ENCODE measurements at regions not wholly inside any gene's neighbourhood (a gene's known extent, or its start where the extent isn't known, plus 50 kb on each side); places are given as distances from the start of the nearest gene placed in this dataset.

- in situ Hi-C loops (cut with HindIII; ENCODE audit: extremely low pct_ligation_motif_present, low pct_unique_long_range_greater_than_20kb): no loop called here
- intact Hi-C loops (cut with micrococcal nuclease; ENCODE audit: unreplicated experiment): no loop called here
- POLR2A ChIA-PET: no interaction called here
- Histone ChIP-seq H3K9ac (ENCODE audit: insufficient read depth, low read depth, low read length) (no peak overlapping the region), H3K79me2 (ENCODE audit: insufficient read depth, low read length) (no peaks in the 10 kb centered on the region), H3K4me3 (replicated peaks in 1 of 3; ENCODE audit: insufficient read depth in 1 of 3, low read depth in 2 of 3, low read length in 3 of 3) (no peak overlapping the region), H3K36me3 (replicated peaks in 1 of 2; ENCODE audit: control insufficient read depth in 1 of 2, insufficient read depth in 2 of 2, low read length in 2 of 2) (no peaks in the 10 kb centered on the region), H3K4me1 (ENCODE audit: insufficient read depth, low read length) (no peaks in the 10 kb centered on the region), H3K27me3 (ENCODE audit: control insufficient read depth in 1 of 2, insufficient read depth in 2 of 2, low read length in 2 of 2) (no peaks in the 10 kb centered on the region; a peak in 1 of 5 replicates), H2AFZ (ENCODE audit: low read length) (no peak overlapping the region), H3K27ac (ENCODE audit: extremely low read length, insufficient read depth, low read length) (no peak overlapping the region), H4K20me1 (ENCODE audit: insufficient read depth, low read length) (no peaks in the 10 kb centered on the region), H3K4me2 (ENCODE audit: low read depth, low read length) (no peak overlapping the region), H3K9me3 (ENCODE audit: low read length) (no peaks in the 10 kb centered on the region)
- ATAC-seq (no peak), DNase-seq (ENCODE audit: low spot score) (no peak), FAIRE-seq (no peak)
- BruUV-seq (replicated peaks): no TSS peak
- WGBS (ENCODE audit: low lambda C conversion rate): 62% methylated on average over 6 of the region's 7 CpGs
- no peak for TF ChIP-seq MED1 (CRISPR knock-in tag; IDR thresholded peaks at IDR 0.05)
- CTCF ChIA-PET (ENCODE audit: low intra/inter-chr PET ratio, low total read pairs): no interaction called here
Measured at GRCh38 chr10:94183666-94184264, 179.0 kb downstream of the NOC3L start.

- Histone ChIP-seq H2AFZ (ENCODE audit: low read length) (no peak overlapping the region), H3K27ac (ENCODE audit: extremely low read length, insufficient read depth, low read length) (no peak overlapping the region), H3K36me3 (replicated peaks in 1 of 2; ENCODE audit: control insufficient read depth in 1 of 2, insufficient read depth in 2 of 2, low read length in 2 of 2) (no peaks in the 10 kb centered on the region), H3K9me3 (ENCODE audit: low read length) (no peaks in the 10 kb centered on the region), H3K4me1 (ENCODE audit: insufficient read depth, low read length) (no peaks in the 10 kb centered on the region), H3K4me2 (ENCODE audit: low read depth, low read length) (no peak overlapping the region), H3K27me3 (ENCODE audit: control insufficient read depth in 1 of 2, insufficient read depth in 2 of 2, low read length in 2 of 2) (no peaks in the 10 kb centered on the region; a peak in 1 of 5 replicates), H3K9ac (ENCODE audit: insufficient read depth, low read depth, low read length) (no peak overlapping the region), H3K4me3 (replicated peaks in 1 of 3; ENCODE audit: insufficient read depth in 1 of 3, low read depth in 2 of 3, low read length in 3 of 3) (no peak overlapping the region), H3K79me2 (ENCODE audit: insufficient read depth, low read length) (no peaks in the 10 kb centered on the region), H4K20me1 (ENCODE audit: insufficient read depth, low read length) (no peaks in the 10 kb centered on the region)
- FAIRE-seq (no peak), DNase-seq (ENCODE audit: low spot score) (no peak), ATAC-seq (no peak)
- ChIA-PET POLR2A (no interaction called here), CTCF (ENCODE audit: low intra/inter-chr PET ratio, low total read pairs) (no interaction called here)
- 37% methylated on average over 2 of the region's 2 CpGs for WGBS (ENCODE audit: low lambda C conversion rate)
- intact Hi-C loops (cut with micrococcal nuclease; ENCODE audit: unreplicated experiment) (no loop called here), in situ Hi-C loops (cut with HindIII; ENCODE audit: extremely low pct_ligation_motif_present, low pct_unique_long_range_greater_than_20kb) (no loop called here)
- BruUV-seq (replicated peaks): no TSS peak
- no peak for TF ChIP-seq SMAD1 (CRISPR knock-in tag; IDR thresholded peaks at IDR 0.05; ENCODE audit: borderline replicate concordance, low read depth)
- no peak for TF ChIP-seq MEIS2 (CRISPR knock-in tag; IDR thresholded peaks at IDR 0.05)
- TF ChIP-seq MXD4 (CRISPR knock-in tag; IDR thresholded peaks at IDR 0.05): no peak
- TF ChIP-seq TIGD3 (CRISPR knock-in tag; IDR thresholded peaks at IDR 0.05; ENCODE audit: borderline replicate concordance): no peak
- TF ChIP-seq SRSF9 (IDR thresholded peaks at IDR 0.05; ENCODE audit: borderline replicate concordance, insufficient read depth, low read depth, low read length, poor library complexity, severe bottlenecking): no peak
- no peak for TF ChIP-seq MAFF (IDR thresholded peaks at IDR 0.05; ENCODE audit: low read depth, low read length)
- no peak for TF ChIP-seq NFAT5 (CRISPR knock-in tag; IDR thresholded peaks at IDR 0.05)
- TF ChIP-seq ZNF678 (CRISPR knock-in tag; IDR thresholded peaks at IDR 0.05): no peak
- no peak for TF ChIP-seq E2F2 (CRISPR knock-in tag; IDR thresholded peaks at IDR 0.05; ENCODE audit: borderline replicate concordance)
- TF ChIP-seq RXRB (CRISPR knock-in tag; IDR thresholded peaks at IDR 0.05; ENCODE audit: borderline replicate concordance): no peak
Measured at GRCh38 chr10:94186722-94187121, 176.0 kb downstream of the NOC3L start.
